H1 (cell line): ENCODE measurements at regions not wholly inside any gene's neighbourhood (a gene's known extent, or its start where the extent isn't known, plus 50 kb on each side); places are given as distances from the start of the nearest gene placed in this dataset.

Source experiments
- CBX5 ChIP-seq: fragments of 300-800, 300-1000 bp; sonication (generic); IDR thresholded peaks from 2 replicates; pipeline ENCODE4 v1.7.1; 2016; ENCODE audit warnings: antibody characterized with exemption, low read length, low read depth
- CHD7 ChIP-seq: fragments of 300-600 bp; sonication (generic); IDR thresholded peaks from 2 replicates; pipeline ENCODE4 v1.7.1; 2012; ENCODE audit warnings: low read length, moderate library complexity, mild to moderate bottlenecking, inconsistent platforms; ENCODE audit not compliant: insufficient replicate concordance
- CTCF ChIP-seq, 3 experiments: IDR thresholded peaks; 1 replicate in 2 of 3; 2 replicates in 1 of 3; pipeline versions ENCODE4 v1.5.1 to v1.6.1; 2011; ENCODE audit warnings: low read length in 3 of 3, mild to moderate bottlenecking in 3 of 3, inconsistent platforms in 2 of 3, low read depth in 1 of 3, moderate library complexity in 1 of 3; ENCODE audit not compliant: insufficient read depth in 1 of 3; ENCODE audit errors: control extremely low read depth in 1 of 3
- POLR2A ChIP-seq, 2 experiments: IDR thresholded peaks; 1 replicate in 1 of 2; 2 replicates in 1 of 2; pipeline ENCODE4 v1.6.1; 2011; ENCODE audit warnings: low read depth in 2 of 2, low read length in 2 of 2, mild to moderate bottlenecking in 2 of 2; ENCODE audit errors: control extremely low read depth in 1 of 2
- RAD21 ChIP-seq, 2 experiments: IDR thresholded peaks in 1 of 2; conservative IDR thresholded peaks in 1 of 2; 2 replicates each; pipeline ENCODE4 v1.6.1; 2011; ENCODE audit warnings: low read depth in 2 of 2, low read length in 2 of 2, improper control_type of control experiment in 1 of 2, inconsistent platforms in 1 of 2, mild to moderate bottlenecking in 1 of 2, moderate library complexity in 1 of 2
- SIX5 ChIP-seq: IDR thresholded peaks from 2 replicates; pipeline ENCODE4 v1.6.1; 2011; ENCODE audit warnings: mild to moderate bottlenecking, low read depth, low read length
- SUZ12 ChIP-seq: fragments of 200-600 bp; sonication (generic); IDR thresholded peaks from 2 replicates; pipeline ENCODE4 v1.6.1; 2012; ENCODE audit warnings: mild to moderate bottlenecking, inconsistent platforms, low read length, moderate library complexity, mixed read lengths
- TCF12 ChIP-seq: IDR thresholded peaks from 2 replicates; pipeline ENCODE4 v1.6.1; 2011; ENCODE audit warnings: low read depth, mild to moderate bottlenecking, low read length
- TEAD4 ChIP-seq: IDR thresholded peaks from 2 replicates; pipeline ENCODE4 v1.6.1; 2012; ENCODE audit warnings: low read depth, low read length, inconsistent platforms, mixed read lengths

GRCh38 chr9:75230469-75230868 lies 142.2 kb downstream of the OSTF1 start (continued):
- TF ChIP-seq CHD7, result no peak
- no peak for TF ChIP-seq CTCF (IDR thresholded peaks at IDR 0.05; ENCODE audit: control extremely low read depth in 1 of 3, insufficient read depth in 1 of 3, low read depth in 1 of 3, low read length in 3 of 3)
- no peak for TF ChIP-seq POLR2A (IDR thresholded peaks at IDR 0.05; ENCODE audit: control extremely low read depth in 1 of 2, low read depth in 2 of 2, low read length in 2 of 2)
- TF ChIP-seq TEAD4, result no peak
- no peak for TF ChIP-seq SUZ12
- no peak for TF ChIP-seq TCF12
- no peak for TF ChIP-seq SIX5
- no peak for TF ChIP-seq RAD21 (IDR thresholded peaks at IDR 0.05 in 1 of 2, conservative IDR thresholded peaks at IDR 0.05 in 1 of 2; ENCODE audit: low read depth in 2 of 2, low read length in 2 of 2)
- no peak for TF ChIP-seq CBX5
